ENCODE measurements at regions not wholly inside any gene's neighbourhood (a gene's known extent, or its start where the extent isn't known, plus 50 kb on each side); places are given as distances from the start of the nearest gene placed in this dataset.
"Not testable (repeated sequence)": the region's sequence is repeated elsewhere in the genome, so short reads cannot be mapped to it uniquely, and the experiment has no call there.

GRCh38 chr15:84135931-84136456 is 99.6 kb upstream of the GOLGA6L4 start:
- TF ChIP-seq CTCF (IDR thresholded peaks at IDR 0.05; ENCODE audit: low read length); EZH2 (optimal IDR thresholded peaks at IDR 0.05; ENCODE audit: low read depth, low read length); EZH2phosphoT487 (IDR thresholded peaks at IDR 0.05; ENCODE audit: low read length): not testable (repeated sequence)

Measured in MM.1S (cell line).